CD4-positive, CD25-positive, alpha-beta regulatory T cell (primary cell): ENCODE measurements at regions not wholly inside any gene's neighbourhood (a gene's known extent, or its start where the extent isn't known, plus 50 kb on each side); places are given as distances from the start of the nearest gene placed in this dataset.

Experiments
- ATAC-seq, 2 donors: fragments of 150-1000 bp; cut with Tn5 transposase; one replicate each; pipeline ENCODE4 v1.10.0; 2021; ENCODE audit warnings: low read depth in 2 of 2, moderate number of reproducible peaks in 2 of 2, moderate library complexity in 1 of 2
- DNase-seq, 3 donors: peaks; one replicate each; pipeline versions ENCODE4 v3.0.0 to v3.0.0-alpha.2; 2012 to 2022; ENCODE audit warnings: mixed read lengths in 1 of 3
- H3K27ac ChIP-seq: one replicate; pipeline ENCODE4 v1.7.0; 2013; ENCODE audit warnings: mild to moderate bottlenecking, low read length; ENCODE audit not compliant: insufficient read depth, poor library complexity, severe bottlenecking
- H3K27me3 ChIP-seq: one replicate; pipeline ENCODE4 v1.7.0; 2013; ENCODE audit warnings: low read length; ENCODE audit not compliant: control insufficient read depth, insufficient read depth
- H3K36me3 ChIP-seq: one replicate; pipeline ENCODE4 v1.7.0; 2013; ENCODE audit warnings: mild to moderate bottlenecking, low read length, moderate library complexity; ENCODE audit not compliant: control insufficient read depth, insufficient read depth
- H3K4me1 ChIP-seq: 2 replicates; pipeline ENCODE4 v1.7.0; 2013; ENCODE audit warnings: mild to moderate bottlenecking, low read length; ENCODE audit not compliant: insufficient read depth, control insufficient read depth, poor library complexity, severe bottlenecking
- H3K4me3 ChIP-seq: one replicate; pipeline ENCODE4 v1.7.0; 2013; ENCODE audit warnings: low read depth, mild to moderate bottlenecking, low read length, moderate library complexity
- H3K9me3 ChIP-seq, 2 experiments: 1 replicate in 1 of 2; 2 replicates in 1 of 2; pipeline ENCODE4 v1.7.0; 2013; ENCODE audit warnings: low read length in 2 of 2, mild to moderate bottlenecking in 1 of 2, moderate library complexity in 1 of 2; ENCODE audit not compliant: control insufficient read depth in 2 of 2
- H3K27ac Mint-ChIP-seq, 3 donors: one replicate each; pipeline ENCODE4 v1.8.0; 2020 to 2022; ENCODE audit warnings: mild to moderate bottlenecking in 3 of 3, mixed read lengths in 3 of 3, moderate library complexity in 2 of 3
- H3K27me3 Mint-ChIP-seq: one replicate; pipeline ENCODE4 v1.8.0; 2022; ENCODE audit warnings: mild to moderate bottlenecking, mixed read lengths
- H3K36me3 Mint-ChIP-seq: one replicate; pipeline ENCODE4 v1.8.0; 2020; ENCODE audit warnings: mixed read lengths
- H3K4me1 Mint-ChIP-seq, 4 donors: one replicate each; pipeline ENCODE4 v1.8.0; 2020 to 2022; ENCODE audit warnings: mixed read lengths in 4 of 4, mild to moderate bottlenecking in 1 of 4
- H3K4me3 Mint-ChIP-seq, 4 donors: one replicate each; pipeline ENCODE4 v1.8.0; 2020 to 2022; ENCODE audit warnings: mild to moderate bottlenecking in 4 of 4, mixed read lengths in 4 of 4, moderate library complexity in 3 of 4
- H3K9me3 Mint-ChIP-seq, 7 donors: one replicate each; pipeline ENCODE4 v1.8.0; 2020 to 2022; ENCODE audit warnings: mixed read lengths in 7 of 7, mild to moderate bottlenecking in 3 of 7, moderate library complexity in 2 of 7

DNA sequence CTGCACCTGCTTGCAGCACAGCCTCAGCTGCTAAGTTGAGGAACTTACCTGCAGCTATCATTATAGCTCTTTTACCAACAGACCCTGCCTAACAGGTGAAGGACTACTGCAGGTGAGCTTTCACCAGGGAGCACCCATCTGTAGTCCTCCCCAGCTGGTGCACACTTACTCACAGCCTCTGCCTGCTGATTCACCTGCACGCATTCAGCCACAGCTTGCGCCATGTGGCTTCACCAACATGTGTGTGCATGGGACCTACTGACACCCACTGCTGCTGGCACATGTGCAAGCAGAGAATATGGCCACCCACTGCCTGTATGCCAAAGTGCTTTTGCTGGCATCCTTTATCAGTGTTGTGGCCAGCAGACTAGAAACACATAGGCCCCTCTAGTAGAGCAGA, 146.7 kb upstream of the KLHL4 start:
- Mint-ChIP-seq H3K27me3 (no peaks in the 10 kb centered on the region), H3K27ac (no peak overlapping the region), H3K4me1 (no peaks in the 10 kb centered on the region), H3K4me3 (no peak overlapping the region), H3K36me3 (no peaks in the 10 kb centered on the region), H3K9me3 (peaks cover 0 to 5% (median 0%) of the 10 kb centered on the region in 7 donors)
- Histone ChIP-seq H3K4me1 (no peaks in the 10 kb centered on the region), H3K9me3 (no peaks in the 10 kb centered on the region), H3K27me3 (no peaks in the 10 kb centered on the region), H3K4me3 (no peak overlapping the region), H3K27ac (no peak overlapping the region), H3K36me3 (no peaks in the 10 kb centered on the region)
- ATAC-seq (no peak), DNase-seq (no peak)

DNA sequence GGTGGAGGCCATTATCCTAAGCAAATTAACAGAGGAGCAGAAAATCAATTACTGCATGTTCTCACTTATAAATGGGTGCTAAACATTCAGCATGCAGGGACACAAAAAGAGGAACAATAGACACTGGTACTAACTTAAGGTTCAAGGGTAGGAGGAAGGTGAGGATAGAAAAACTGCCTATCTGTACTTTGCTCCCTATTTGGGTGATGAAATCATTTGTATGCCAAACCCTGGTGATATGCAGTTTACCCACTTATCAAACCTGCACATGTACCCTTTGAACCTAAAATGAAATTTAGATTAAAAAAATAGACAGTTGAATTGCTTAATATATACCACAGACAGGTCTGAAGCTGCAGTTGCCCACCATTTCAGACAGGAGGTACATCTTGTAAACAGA, 143.3 kb upstream of the KLHL4 start:
- H3K4me1 Mint-ChIP-seq: no peaks in the 10 kb centered on the region
- H3K27me3 ChIP-seq: no peaks in the 10 kb centered on the region
- H3K27ac Mint-ChIP-seq: no peak overlapping the region
- no peak overlapping the region for H3K27ac ChIP-seq
- H3K4me3 Mint-ChIP-seq: no peak overlapping the region
- ATAC-seq (no peak), DNase-seq (no peak)
- no peak overlapping the region for H3K4me3 ChIP-seq
- no peaks in the 10 kb centered on the region for H3K27me3 Mint-ChIP-seq
- H3K36me3 ChIP-seq: no peaks in the 10 kb centered on the region
- no peaks in the 10 kb centered on the region for H3K4me1 ChIP-seq
- peaks cover 0 to 3% (median 0%) of the 10 kb centered on the region in 7 donors for H3K9me3 Mint-ChIP-seq
- H3K9me3 ChIP-seq: no peaks in the 10 kb centered on the region
- H3K36me3 Mint-ChIP-seq: no peaks in the 10 kb centered on the region

DNA sequence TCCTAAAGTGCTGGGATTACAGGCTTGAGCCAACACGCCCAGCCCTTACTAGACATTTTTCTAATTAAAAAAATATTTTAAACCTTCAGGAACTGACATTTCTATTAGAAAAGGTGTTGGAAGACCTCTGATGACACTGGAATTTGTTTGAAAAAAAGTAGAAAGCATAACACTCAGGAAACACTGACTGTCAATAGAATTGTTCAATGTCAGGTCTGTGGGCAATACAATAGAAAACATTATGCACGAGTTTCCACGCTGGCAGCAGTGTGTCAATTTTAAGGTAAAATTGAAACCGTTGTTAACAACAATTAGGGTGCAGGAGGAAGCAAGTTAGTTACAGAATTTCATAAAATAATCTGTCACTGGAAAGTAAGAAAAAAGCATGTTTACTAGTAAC, 140.7 kb upstream of the KLHL4 start:
- no peaks in the 10 kb centered on the region for H3K27me3 Mint-ChIP-seq
- no peak overlapping the region for H3K4me3 Mint-ChIP-seq
- Histone ChIP-seq H3K27me3 (no peaks in the 10 kb centered on the region), H3K9me3 (no peaks in the 10 kb centered on the region), H3K27ac (no peak overlapping the region), H3K4me1 (no peaks in the 10 kb centered on the region), H3K4me3 (no peak overlapping the region), H3K36me3 (no peaks in the 10 kb centered on the region)
- no peaks in the 10 kb centered on the region for H3K4me1 Mint-ChIP-seq
- DNase-seq: no peak
- H3K27ac Mint-ChIP-seq: no peak overlapping the region
- H3K36me3 Mint-ChIP-seq: no peaks in the 10 kb centered on the region
- no peak for ATAC-seq
- H3K9me3 Mint-ChIP-seq: peaks cover 0 to 4% (median 0%) of the 10 kb centered on the region in 7 donors

DNA sequence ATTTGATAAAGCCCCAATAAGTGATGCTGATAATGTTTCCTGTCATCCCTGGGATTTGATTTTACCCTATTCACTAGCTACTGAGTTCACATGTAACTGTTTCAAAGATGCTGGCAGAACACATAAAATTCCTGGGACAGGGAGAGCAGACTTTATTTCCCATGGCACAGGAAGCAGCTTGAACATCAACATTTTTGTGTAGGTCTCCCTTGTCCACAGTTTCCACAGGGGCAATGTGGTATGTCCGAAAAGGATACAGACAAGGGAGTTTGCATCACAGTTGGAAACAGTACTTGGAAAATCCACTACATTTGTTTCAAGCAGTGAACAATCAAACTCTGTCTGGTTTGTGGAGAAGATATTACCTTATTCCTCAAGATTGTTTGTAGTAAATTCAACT, 129.2 kb upstream of the KLHL4 start:
- Mint-ChIP-seq H3K4me3 (no peak overlapping the region), H3K9me3 (peaks cover 0 to 7% (median 2%) of the 10 kb centered on the region in 7 donors)

DNA sequence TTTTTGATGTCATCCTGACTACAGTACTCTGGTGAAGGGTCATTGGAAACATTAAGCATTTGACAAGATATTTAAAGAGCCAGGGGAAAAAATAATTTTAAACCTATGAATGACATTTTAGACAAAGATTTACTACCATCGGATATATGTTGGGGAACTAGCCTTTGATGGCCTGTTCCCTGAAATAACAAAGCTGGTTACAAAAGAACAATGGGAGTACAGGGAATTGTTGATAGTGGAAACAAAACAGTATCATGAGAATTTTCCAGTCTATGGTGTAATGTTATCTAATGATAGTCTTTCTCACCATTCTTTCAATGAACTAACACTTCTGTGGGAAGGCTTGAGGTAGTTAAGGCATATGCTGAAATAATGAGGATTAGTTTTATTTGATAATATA, 125.9 kb upstream of the KLHL4 start:
- Histone ChIP-seq H3K36me3 (no peaks in the 10 kb centered on the region), H3K9me3 (no peaks in the 10 kb centered on the region), H3K27ac (no peak overlapping the region), H3K27me3 (no peaks in the 10 kb centered on the region), H3K4me1 (no peaks in the 10 kb centered on the region), H3K4me3 (no peak overlapping the region)
- no peak for ATAC-seq
- no peaks in the 10 kb centered on the region for H3K27me3 Mint-ChIP-seq
- H3K4me1 Mint-ChIP-seq: no peaks in the 10 kb centered on the region
- peaks cover 0 to 6% (median 0%) of the 10 kb centered on the region in 7 donors for H3K9me3 Mint-ChIP-seq
- H3K4me3 Mint-ChIP-seq: no peak overlapping the region
- DNase-seq: no peak
- no peak overlapping the region for H3K27ac Mint-ChIP-seq
- H3K36me3 Mint-ChIP-seq: no peaks in the 10 kb centered on the region

More for the DNA sequence above, 129.2 kb upstream of the KLHL4 start:
- H3K4me3 ChIP-seq: no peak overlapping the region
- no peaks in the 10 kb centered on the region for H3K36me3 ChIP-seq
- DNase-seq: no peak
- Mint-ChIP-seq H3K4me1 (no peaks in the 10 kb centered on the region), H3K27me3 (no peaks in the 10 kb centered on the region), H3K27ac (no peak overlapping the region), H3K36me3 (no peaks in the 10 kb centered on the region)
- H3K27me3 ChIP-seq: no peaks in the 10 kb centered on the region
- no peaks in the 10 kb centered on the region for H3K9me3 ChIP-seq
- no peaks in the 10 kb centered on the region for H3K4me1 ChIP-seq
- ATAC-seq: no peak
- no peak overlapping the region for H3K27ac ChIP-seq

DNA sequence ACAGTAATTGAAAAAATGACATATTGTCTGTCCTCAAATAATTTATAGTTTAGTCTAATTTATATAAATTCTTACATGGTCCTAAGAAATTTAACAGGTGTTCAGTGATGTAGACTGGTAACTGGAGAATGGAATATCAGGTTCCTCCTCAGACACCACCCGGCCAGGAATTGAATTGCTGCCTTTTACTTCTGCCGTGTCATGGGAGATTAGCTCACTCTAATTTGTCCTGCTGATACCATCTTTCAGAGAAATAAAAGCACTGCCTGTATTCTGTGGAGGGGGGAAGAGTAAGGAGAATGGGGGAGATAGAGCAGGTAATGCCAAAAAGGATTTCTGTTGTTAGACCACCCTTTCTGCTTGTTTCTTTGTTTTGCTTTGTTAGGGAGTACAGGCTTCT, 125.2 kb upstream of the KLHL4 start:
- peaks cover 0 to 6% (median 0%) of the 10 kb centered on the region in 7 donors for H3K9me3 Mint-ChIP-seq
- ATAC-seq (no peak), DNase-seq (no peak)
- H3K27ac Mint-ChIP-seq: no peak overlapping the region
- Histone ChIP-seq H3K9me3 (no peaks in the 10 kb centered on the region), H3K27ac (no peak overlapping the region), H3K4me1 (no peaks in the 10 kb centered on the region), H3K36me3 (no peaks in the 10 kb centered on the region), H3K27me3 (no peaks in the 10 kb centered on the region), H3K4me3 (no peak overlapping the region)
- H3K27me3 Mint-ChIP-seq: no peaks in the 10 kb centered on the region
- H3K4me1 Mint-ChIP-seq: no peaks in the 10 kb centered on the region
- no peak overlapping the region for H3K4me3 Mint-ChIP-seq
- no peaks in the 10 kb centered on the region for H3K36me3 Mint-ChIP-seq

DNA sequence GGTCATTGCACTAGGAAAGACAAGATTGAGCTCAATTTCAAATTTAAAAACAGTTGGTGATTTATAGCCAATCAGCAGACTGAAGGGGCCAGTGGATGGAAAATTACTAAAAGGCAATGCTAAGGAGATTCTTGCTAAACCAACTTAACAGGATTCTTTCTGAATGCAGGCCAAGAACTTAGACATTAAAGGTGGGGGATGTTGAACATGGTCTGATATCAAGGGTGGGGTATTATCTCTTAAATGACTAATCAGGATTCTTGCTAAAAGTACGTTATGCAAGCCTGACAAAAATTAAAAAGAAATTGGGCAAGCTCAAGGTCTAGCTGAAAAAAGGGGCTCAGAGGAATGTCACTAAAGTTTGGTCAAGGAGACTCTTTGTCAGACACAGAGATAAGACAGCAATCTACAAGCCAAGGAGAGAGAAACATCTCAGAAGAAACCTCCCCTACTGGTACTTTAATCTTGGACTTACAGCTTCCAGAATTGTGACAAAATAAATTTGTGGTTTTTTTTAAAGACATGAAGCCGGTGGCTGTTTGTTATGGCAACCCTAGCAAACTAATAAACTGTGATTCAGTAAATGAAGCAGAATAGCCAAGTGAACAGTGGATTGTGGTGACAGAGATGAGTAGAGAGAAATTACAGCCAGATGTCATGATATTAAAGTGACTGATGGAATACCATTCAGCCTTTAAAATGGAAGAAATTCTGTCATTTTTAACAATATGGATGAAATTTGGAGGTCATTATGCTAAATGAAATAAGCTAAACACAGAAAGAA, 120.3 kb upstream of the KLHL4 start:
- ATAC-seq: no peak
- H3K4me1 ChIP-seq: no peaks in the 10 kb centered on the region
- no peaks in the 10 kb centered on the region for H3K4me1 Mint-ChIP-seq
- H3K9me3 ChIP-seq: no peaks in the 10 kb centered on the region
- peaks cover 0 to 6% (median 1%) of the 10 kb centered on the region in 7 donors for H3K9me3 Mint-ChIP-seq
- H3K36me3 Mint-ChIP-seq: no peaks in the 10 kb centered on the region
- DNase-seq: no peak
- no peak overlapping the region for H3K4me3 ChIP-seq
- H3K36me3 ChIP-seq: no peaks in the 10 kb centered on the region
- H3K27ac Mint-ChIP-seq: no peak overlapping the region
- H3K27me3 ChIP-seq: no peaks in the 10 kb centered on the region
- no peak overlapping the region for H3K4me3 Mint-ChIP-seq
- H3K27ac ChIP-seq: no peak overlapping the region
- no peaks in the 10 kb centered on the region for H3K27me3 Mint-ChIP-seq

DNA sequence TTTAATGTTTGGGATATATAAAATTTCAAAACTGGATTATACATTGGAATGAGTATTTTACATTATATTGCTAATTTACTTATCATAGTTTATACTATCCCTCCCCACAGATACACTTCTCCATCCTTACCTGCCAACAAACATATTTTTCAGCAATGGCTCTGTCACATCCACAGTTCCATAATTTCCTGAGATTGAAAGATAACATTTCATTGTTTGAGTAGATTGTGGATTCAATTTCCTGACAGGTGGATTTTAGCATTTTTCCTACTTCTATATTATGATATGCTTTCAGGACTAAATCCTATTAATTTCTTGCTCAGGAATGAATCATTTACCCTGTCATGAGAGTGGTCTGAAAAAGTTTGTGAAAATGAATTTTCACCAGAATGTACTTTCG, 115.3 kb upstream of the KLHL4 start:
- H3K9me3 Mint-ChIP-seq: peaks cover 0 to 4% (median 2%) of the 10 kb centered on the region in 7 donors
- H3K36me3 Mint-ChIP-seq: no peaks in the 10 kb centered on the region
- H3K9me3 ChIP-seq: no peaks in the 10 kb centered on the region
- H3K4me3 ChIP-seq: no peak overlapping the region
- H3K27me3 ChIP-seq: no peaks in the 10 kb centered on the region
- H3K4me3 Mint-ChIP-seq: no peak overlapping the region
- H3K27me3 Mint-ChIP-seq: no peaks in the 10 kb centered on the region
- ATAC-seq: no peak
- H3K27ac ChIP-seq: no peak overlapping the region
- H3K4me1 ChIP-seq: no peaks in the 10 kb centered on the region
- no peak overlapping the region for H3K27ac Mint-ChIP-seq
- DNase-seq: no peak
- no peaks in the 10 kb centered on the region for H3K4me1 Mint-ChIP-seq
- no peaks in the 10 kb centered on the region for H3K36me3 ChIP-seq
